ENCODE measurements at regions not wholly inside any gene's neighbourhood (a gene's known extent, or its start where the extent isn't known, plus 50 kb on each side); places are given as distances from the start of the nearest gene placed in this dataset.
"Not testable (repeated sequence)": the region's sequence is repeated elsewhere in the genome, so short reads cannot be mapped to it uniquely, and the experiment has no call there.

DNA sequence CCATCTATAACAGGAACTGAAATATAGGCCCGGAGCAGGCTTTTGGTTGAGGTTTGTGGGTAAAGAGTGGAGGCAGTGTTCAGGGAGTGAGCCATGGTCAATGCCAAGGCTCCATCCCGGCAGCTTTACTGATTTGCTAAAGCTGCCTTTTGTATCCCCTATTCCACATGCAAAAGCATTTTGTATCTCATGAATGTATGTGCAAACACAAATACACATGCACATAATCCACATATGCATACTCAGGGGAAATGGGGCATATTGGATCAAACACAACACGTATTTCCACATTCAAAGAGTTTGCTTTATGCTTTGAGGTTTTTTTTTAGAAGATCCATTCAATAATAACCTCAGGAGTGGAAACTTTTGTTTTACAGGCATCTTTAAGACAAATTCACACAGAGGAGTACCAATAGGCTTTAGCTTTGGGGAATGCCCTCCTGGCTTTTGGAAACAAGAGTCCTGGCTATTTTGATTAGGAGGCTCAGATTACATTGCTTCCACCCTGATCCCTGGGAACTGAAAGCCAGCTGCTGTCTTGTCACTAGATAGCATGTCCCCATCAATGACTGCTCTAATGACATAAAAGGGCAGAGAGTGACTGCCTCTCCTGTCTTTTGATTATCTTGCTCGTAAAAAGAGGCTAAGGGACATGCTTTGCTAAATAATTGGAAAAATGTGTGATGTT, 263.2 kb downstream of the EN1 start:
- Mint-ChIP-seq H3K4me3 (no peak overlapping the region), H3K4me1 (no peaks in the 10 kb centered on the region), H3K9me3 (peaks cover 0 to 2% of the 10 kb centered on the region in 2 donors), H3K27ac (no peak overlapping the region), H3K36me3 (no peaks in the 10 kb centered on the region), H3K27me3 (peaks cover 5 to 9% of the 10 kb centered on the region in 2 donors)
- DNase-seq, result no peak
- ATAC-seq (replicated peaks), result no peak

DNA sequence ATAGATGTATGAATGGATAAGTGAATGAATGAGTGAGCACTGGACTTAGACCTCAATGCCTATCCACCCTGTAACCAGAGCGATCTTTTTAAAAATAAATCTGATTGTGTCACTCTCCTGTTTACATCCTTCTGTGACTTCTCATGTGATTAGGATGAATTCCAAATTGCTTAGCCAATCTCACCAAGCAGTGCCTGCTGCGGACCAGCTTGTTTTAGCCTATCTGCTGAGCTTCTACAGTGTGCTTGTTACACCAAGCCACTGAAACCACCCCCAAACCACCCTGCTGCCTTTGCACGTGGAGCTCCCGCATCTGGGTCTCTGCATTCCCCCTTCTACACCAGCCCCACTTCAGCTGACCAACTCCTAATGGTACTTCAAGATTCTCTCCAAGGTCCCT, 265.4 kb downstream of the EN1 start:
- Mint-ChIP-seq H3K4me1 (no peaks in the 10 kb centered on the region), H3K36me3 (no peaks in the 10 kb centered on the region), H3K27me3 (peaks cover 9 to 10% of the 10 kb centered on the region in 2 donors), H3K9me3 (peaks cover 0 to 2% of the 10 kb centered on the region in 2 donors), H3K27ac (no peak overlapping the region), H3K4me3 (no peak overlapping the region)
- DNase-seq (no peak), ATAC-seq (replicated peaks) (no peak)

DNA sequence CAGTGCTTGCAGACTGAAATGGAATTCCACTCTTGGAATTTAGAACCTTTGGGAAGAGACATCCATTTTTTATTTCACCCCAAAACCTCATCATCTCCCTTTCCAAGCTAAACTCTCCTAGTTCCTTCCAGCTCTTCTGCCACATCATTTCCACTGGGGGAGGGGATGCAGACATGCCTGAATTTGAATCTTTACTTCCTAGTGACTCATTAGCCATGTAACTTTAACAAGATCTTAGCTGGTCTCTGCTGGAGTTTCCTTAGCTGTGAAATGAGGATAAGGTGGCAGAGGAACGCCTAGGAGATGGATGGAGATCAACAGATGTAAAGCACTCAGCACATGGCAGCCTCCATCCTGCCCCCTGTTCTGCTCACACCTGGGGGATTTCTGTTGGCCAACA, 266.8 kb downstream of the EN1 start:
- no peaks in the 10 kb centered on the region for H3K36me3 Mint-ChIP-seq
- peaks cover 0 to 2% of the 10 kb centered on the region in 2 donors for H3K9me3 Mint-ChIP-seq
- no peak overlapping the region for H3K4me3 Mint-ChIP-seq
- no peak for DNase-seq
- no peaks in the 10 kb centered on the region for H3K4me1 Mint-ChIP-seq
- no peak overlapping the region for H3K27ac Mint-ChIP-seq
- no peak for ATAC-seq (replicated peaks)
- H3K27me3 Mint-ChIP-seq, result peaks cover 8 to 9% of the 10 kb centered on the region in 2 donors

DNA sequence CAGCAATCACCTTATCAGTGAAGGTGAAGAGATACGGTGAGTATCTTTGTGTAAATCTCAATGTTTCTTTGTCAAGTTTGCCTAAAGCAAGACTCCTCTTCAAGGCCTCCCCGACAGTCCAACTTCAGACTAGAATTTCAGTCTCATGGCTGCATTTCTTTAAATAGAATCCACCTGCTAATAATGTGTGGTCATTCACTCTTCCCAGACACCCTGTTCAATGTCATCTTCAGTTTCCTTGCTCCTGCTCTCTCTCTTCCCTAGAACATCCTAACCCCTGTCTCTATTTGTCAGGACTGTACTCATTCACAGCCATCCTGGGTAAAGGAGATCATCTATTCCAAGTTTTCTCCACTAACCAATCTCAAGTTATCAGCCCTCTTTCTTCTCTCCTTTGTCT, 267.3 kb downstream of the EN1 start:
- Mint-ChIP-seq H3K9me3 (peaks cover 0 to 2% of the 10 kb centered on the region in 2 donors), H3K4me3 (no peak overlapping the region), H3K27me3 (peaks cover 9 to 13% of the 10 kb centered on the region in 2 donors), H3K36me3 (no peaks in the 10 kb centered on the region), H3K27ac (no peak overlapping the region), H3K4me1 (no peaks in the 10 kb centered on the region)
- ATAC-seq (replicated peaks) (no peak), DNase-seq (no peak)

DNA sequence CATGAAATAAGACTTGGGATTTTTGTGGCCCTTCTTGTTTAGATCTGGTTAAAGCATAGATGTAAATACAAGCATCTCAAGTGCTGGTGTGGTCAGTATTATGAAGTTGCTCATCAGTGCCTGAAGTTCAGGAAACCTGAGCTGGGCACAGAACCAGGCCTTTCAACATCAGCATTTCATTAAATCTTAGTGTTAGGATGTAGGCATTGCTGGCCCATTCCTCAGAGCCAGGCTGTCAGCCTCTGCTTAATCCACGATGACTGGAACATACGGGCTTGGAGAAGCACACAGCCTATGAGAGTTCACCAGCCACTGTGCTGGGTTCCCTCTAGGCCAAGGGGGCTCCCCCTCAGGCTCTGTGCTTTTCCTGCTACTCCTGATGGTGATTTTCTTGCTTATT, 270.2 kb downstream of the EN1 start:
- no peak overlapping the region for H3K27ac Mint-ChIP-seq
- no peak for ATAC-seq (replicated peaks)
- H3K4me3 Mint-ChIP-seq, result no peak overlapping the region
- peaks cover 9 to 17% of the 10 kb centered on the region in 2 donors for H3K27me3 Mint-ChIP-seq
- H3K9me3 Mint-ChIP-seq, result no peaks in the 10 kb centered on the region
- no peaks in the 10 kb centered on the region for H3K4me1 Mint-ChIP-seq
- DNase-seq, result no peak
- no peaks in the 10 kb centered on the region for H3K36me3 Mint-ChIP-seq

DNA sequence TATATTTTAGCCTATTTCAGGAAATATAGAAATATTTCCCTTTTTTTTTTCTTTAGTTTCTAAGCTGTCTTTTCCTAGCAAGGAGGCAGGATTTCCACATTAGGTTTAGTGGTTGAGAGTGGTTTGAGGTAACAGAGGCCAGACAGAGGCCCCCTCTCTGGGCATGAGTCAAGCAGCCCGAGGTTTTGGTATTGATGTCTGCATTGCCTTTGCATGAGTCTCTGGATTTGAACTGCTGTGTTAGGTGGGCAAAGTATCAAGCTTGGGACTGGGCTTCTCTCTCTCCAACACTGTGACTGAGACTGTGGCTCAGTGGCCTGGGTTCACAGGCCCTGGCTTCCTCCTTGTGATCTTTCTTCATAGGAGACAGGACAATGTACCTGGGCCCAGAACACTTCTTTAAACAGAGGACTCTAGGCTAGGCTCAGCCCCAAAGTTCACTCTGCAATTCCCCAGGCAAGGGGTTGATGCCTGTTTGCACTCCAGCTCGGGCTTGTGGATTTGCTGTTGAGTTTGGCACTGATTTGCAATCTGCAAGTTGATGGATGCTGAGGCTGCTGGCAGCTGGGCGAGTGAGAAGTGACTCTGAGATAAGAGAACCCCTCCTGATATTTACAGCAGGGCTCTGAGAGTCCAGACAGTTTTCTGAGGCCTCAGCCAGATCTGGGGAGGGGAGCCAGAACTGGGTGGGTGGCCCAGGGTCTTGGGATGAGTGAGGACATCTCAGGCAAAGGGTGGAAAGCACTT, 271.2 kb downstream of the EN1 start:
- Mint-ChIP-seq H3K36me3 (no peaks in the 10 kb centered on the region), H3K9me3 (no peaks in the 10 kb centered on the region), H3K4me3 (no peak overlapping the region), H3K4me1 (no peaks in the 10 kb centered on the region), H3K27ac (no peak overlapping the region), H3K27me3 (peaks cover 9 to 17% of the 10 kb centered on the region in 2 donors)
- ATAC-seq (replicated peaks) (no peak), DNase-seq (no peak)

DNA sequence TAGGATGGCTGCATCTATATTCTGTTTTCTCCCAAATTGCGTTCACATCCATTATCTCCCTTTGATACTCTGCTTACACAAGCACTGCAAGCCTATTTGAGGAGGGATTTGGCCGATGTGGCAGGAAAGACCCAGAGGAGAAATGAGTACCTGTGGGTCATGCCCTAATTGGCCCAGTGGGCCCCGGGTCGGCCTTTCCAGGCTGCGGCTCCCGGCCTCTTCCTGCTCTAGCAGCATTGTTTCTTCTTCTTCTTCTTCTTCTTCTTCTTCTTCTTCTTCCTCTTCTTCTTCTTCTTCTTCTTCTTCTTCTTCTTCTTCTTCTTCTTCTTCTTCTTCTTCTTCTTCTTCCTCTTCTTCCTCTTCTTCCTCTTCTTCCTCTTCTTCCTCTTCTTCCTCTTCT, 275.1 kb downstream of the EN1 start:
- not testable (repeated sequence) for H3K27ac Mint-ChIP-seq; H3K9me3 Mint-ChIP-seq; H3K4me3 Mint-ChIP-seq; DNase-seq; H3K36me3 Mint-ChIP-seq; H3K4me1 Mint-ChIP-seq; ATAC-seq (replicated peaks)
- H3K27me3 Mint-ChIP-seq, result peaks cover 0 to 12% of the 10 kb centered on the region in 2 donors

DNA sequence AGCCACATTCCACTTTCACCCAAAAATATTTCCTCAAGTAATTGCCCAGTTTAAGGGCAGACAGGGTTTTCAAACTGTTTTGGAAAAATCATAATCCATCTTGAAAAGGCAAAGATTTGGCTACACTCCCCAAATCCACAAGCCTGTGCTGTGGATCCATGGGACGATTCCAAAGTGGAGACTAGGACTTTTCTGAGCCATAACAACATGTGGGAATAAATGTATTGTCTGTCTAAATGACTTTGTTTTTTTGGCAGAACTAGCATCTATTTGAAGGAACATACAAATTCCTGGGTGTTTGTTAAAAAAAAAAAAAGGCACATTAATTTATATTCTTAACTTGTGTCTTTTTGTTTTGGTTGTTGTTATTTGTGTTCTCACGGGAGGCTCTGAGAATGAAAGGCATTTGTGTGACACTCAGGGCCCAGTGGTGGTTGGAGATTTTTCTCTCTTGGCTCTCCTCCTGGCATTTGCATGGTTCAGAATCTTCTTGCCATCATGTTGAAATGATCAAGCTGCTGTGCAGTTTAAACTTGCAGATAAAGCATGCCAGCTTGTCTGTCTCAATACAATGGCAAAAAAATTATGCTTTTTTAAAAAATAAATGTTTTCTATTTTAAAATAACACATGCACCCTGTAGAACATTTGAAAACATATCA, 277.4 kb downstream of the EN1 start:
- no peaks in the 10 kb centered on the region for H3K4me1 Mint-ChIP-seq
- H3K27me3 Mint-ChIP-seq, result peaks cover 4% of the 10 kb centered on the region in 2 donors
- no peaks in the 10 kb centered on the region for H3K9me3 Mint-ChIP-seq
- no peak for DNase-seq
- no peaks in the 10 kb centered on the region for H3K36me3 Mint-ChIP-seq
- no peak overlapping the region for H3K27ac Mint-ChIP-seq
- ATAC-seq (replicated peaks), result no peak
- H3K4me3 Mint-ChIP-seq, result no peak overlapping the region

DNA sequence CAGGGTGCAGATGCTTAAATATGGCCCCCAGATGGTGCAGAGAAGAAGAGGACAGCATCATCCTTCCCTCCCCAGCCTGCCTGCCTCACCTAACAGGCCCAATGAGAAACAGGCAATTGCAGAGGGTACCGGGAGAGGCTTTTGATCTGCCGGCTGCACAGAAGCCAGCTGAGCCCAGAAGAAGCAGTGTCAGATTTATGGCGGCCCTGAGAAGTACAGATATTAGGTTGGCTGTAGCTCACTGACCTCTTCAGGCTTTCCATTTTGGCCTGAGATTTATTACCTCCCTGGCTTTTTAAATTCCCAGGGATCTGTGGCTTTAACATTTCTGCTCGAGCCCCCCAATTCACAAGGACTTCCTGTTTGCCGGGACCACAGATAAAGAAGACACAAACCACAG, 278.7 kb downstream of the EN1 start:
- Mint-ChIP-seq H3K27ac (no peak overlapping the region), H3K4me1 (no peaks in the 10 kb centered on the region), H3K27me3 (peaks cover 4 to 6% of the 10 kb centered on the region in 2 donors), H3K36me3 (no peaks in the 10 kb centered on the region), H3K9me3 (no peaks in the 10 kb centered on the region), H3K4me3 (no peak overlapping the region)
- DNase-seq (no peak), ATAC-seq (replicated peaks) (no peak)

DNA sequence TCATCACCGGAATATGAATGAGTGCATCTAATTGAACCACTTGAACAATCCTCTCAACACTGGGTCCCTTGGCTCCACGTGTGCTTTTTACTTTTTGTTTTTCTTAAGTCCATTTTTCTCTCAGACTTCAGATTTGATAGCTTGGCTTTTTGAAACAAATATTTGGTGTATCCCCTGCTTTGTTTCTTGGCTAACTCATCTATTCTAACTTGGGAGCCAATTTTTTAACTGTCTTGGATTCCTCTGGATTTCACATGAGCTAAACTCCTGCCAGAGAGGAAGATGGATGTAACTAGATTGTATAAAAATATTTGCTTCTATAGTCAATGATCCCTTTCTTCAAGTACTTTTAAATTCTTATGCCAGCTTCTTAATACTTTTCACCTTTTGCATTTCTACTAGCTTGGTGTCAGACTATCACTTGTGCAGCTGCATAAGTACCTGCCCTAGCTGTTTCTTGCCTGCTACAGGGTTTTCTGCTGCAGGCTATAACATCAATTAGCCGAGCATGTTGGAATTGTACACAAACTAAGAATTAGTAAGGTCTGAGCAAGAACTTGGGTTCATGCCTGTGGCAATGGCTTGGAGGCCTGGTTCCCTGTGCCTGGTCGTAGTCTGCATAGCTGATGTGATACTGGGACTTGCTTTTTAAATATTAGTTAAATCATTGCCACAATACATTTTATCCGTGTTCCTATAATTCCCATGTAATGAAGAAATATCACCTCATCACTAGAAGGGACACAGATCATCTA, 281.5 kb downstream of the EN1 start:
- ATAC-seq (replicated peaks) (no peak), DNase-seq (no peak)
- Mint-ChIP-seq H3K4me1 (no peaks in the 10 kb centered on the region), H3K9me3 (no peaks in the 10 kb centered on the region), H3K27ac (no peak overlapping the region), H3K4me3 (no peak overlapping the region), H3K36me3 (no peaks in the 10 kb centered on the region), H3K27me3 (peaks cover 0 to 6% of the 10 kb centered on the region in 2 donors)

DNA sequence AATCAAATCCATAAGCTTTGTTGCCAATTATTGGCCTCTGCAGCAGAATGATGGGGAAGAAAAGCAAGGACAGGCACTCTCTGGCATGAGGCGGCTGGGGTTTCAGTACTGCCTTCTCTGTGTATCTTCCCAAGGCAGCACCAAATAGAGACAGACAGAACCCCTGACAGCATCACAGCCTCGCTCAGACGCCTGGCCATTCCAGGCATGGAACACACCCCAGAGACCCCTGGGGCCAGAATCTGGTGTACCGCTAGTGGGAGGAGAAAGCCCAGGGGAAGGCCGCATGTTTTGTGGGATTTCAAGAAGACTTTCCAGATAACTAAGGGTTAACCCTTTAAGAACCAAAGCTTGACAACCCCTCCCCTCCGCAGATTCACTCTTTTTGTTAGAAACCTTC, 282.1 kb downstream of the EN1 start:
- H3K36me3 Mint-ChIP-seq, result no peaks in the 10 kb centered on the region

DNA sequence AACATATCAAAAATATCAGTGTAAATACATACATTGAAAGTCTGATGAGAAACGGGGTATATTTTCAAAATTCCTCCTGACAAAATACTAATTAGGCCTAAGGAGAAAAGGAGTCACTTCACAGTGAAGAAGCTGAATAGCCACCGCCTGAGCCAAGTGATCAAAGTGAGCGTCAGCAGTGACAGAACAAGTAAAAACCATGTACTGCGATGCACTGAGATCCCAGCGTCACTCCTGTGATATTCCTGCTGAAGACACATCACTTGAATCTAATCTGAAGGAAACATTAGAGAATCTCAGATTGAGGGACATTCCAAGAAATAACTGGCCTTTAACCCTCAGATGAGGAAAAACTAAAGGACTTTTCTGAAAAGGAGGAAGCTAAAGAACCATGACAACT, 285.3 kb downstream of the EN1 start:
- H3K36me3 Mint-ChIP-seq, result no peaks in the 10 kb centered on the region
- H3K27me3 Mint-ChIP-seq, result peaks cover 0 to 11% of the 10 kb centered on the region in 2 donors
- no peaks in the 10 kb centered on the region for H3K4me1 Mint-ChIP-seq
- H3K9me3 Mint-ChIP-seq, result peaks cover 0 to 1% of the 10 kb centered on the region in 2 donors
- no peak overlapping the region for H3K27ac Mint-ChIP-seq
- ATAC-seq (replicated peaks) (no peak), DNase-seq (no peak)
- no peak overlapping the region for H3K4me3 Mint-ChIP-seq

More for the DNA sequence above, 282.1 kb downstream of the EN1 start:
- ATAC-seq (replicated peaks) (no peak), DNase-seq (no peak)
- H3K4me3 Mint-ChIP-seq, result no peak overlapping the region
- no peak overlapping the region for H3K27ac Mint-ChIP-seq
- no peaks in the 10 kb centered on the region for H3K9me3 Mint-ChIP-seq
- H3K4me1 Mint-ChIP-seq, result no peaks in the 10 kb centered on the region
- peaks cover 0 to 6% of the 10 kb centered on the region in 2 donors for H3K27me3 Mint-ChIP-seq

DNA sequence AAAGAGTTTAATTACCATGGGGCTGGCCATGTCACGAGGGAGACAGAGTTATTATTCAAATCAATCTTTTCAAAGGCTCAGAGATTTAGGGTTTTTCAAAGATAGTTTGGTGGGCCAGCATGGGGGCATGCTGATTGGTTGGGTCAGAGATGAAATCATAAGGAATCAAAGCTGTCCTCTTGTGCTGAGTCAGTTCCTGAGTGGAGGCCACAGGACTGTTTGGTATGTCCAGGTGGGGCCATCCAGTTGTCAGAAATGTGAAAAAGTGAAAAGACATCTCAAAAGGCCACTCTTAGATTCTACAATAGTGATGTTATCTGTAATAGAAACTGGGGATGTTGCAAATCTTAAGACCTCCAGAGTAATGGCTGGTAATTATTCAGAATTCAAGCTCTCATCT, 288.6 kb downstream of the EN1 start:
- H3K27me3 Mint-ChIP-seq, result peaks cover 0 to 9% of the 10 kb centered on the region in 2 donors
- peaks cover 2 to 4% of the 10 kb centered on the region in 2 donors for H3K9me3 Mint-ChIP-seq
- no peaks in the 10 kb centered on the region for H3K4me1 Mint-ChIP-seq
- no peak overlapping the region for H3K4me3 Mint-ChIP-seq
- DNase-seq, result no peak
- no peaks in the 10 kb centered on the region for H3K36me3 Mint-ChIP-seq
- no peak for ATAC-seq (replicated peaks)
- no peak overlapping the region for H3K27ac Mint-ChIP-seq

DNA sequence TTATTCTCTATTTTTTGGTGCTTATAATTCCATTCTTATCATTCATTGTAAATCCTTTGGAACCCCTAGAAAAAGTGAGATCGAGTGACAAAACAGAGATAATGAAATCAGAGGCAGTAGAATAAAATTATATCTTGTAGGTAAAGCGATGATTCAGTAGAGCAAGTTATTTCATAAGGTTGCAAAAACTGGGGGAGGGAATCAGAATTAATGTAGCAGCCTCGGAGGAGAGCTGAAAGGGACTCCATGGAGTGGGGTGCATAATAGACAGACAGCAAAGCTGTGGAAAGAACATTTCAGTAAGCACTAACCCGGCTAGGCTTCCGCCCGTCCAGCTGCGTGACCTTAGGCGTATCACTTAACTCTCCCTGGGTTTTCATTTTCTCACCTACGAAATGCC, 289.7 kb downstream of the EN1 start:
- Mint-ChIP-seq H3K4me3 (no peak overlapping the region), H3K27me3 (peaks cover 0 to 10% of the 10 kb centered on the region in 2 donors), H3K36me3 (no peaks in the 10 kb centered on the region)

More for the DNA sequence above, 289.7 kb downstream of the EN1 start:
- Mint-ChIP-seq H3K4me1 (no peaks in the 10 kb centered on the region), H3K27ac (no peak overlapping the region), H3K9me3 (peaks cover 3 to 4% of the 10 kb centered on the region in 2 donors)
- no peak for DNase-seq
- ATAC-seq (replicated peaks), result no peak
